BE2C (cell line): ENCODE measurements at regions not wholly inside any gene's neighbourhood (a gene's known extent, or its start where the extent isn't known, plus 50 kb on each side); places are given as distances from the start of the nearest gene placed in this dataset.

Experiments used
- DNase-seq: peaks from one replicate; pipeline ENCODE4 v3.0.0-alpha.2; 2020
- H3K27me3 ChIP-seq: fragments of 250-450 bp; sonication (Bioruptor Pico); 2 replicates; pipeline ENCODE4 v1.5.1; 2020; ENCODE audit warnings: mild to moderate bottlenecking
- H3K36me3 ChIP-seq: fragments of 250-450 bp; sonication (Bioruptor Pico); 2 replicates; pipeline ENCODE4 v1.5.1; 2020; ENCODE audit warnings: mild to moderate bottlenecking
- H3K4me1 ChIP-seq: fragments of 250-450 bp; sonication (Bioruptor Pico); 2 replicates; pipeline ENCODE4 v1.5.1; 2020
- H3K4me3 ChIP-seq: 2 replicates; pipeline ENCODE4 v1.5.1; 2011; ENCODE audit warnings: low read depth, low read length
- H3K9me3 ChIP-seq: fragments of 250-450 bp; sonication (Bioruptor Pico); 2 replicates; pipeline ENCODE4 v1.5.1; 2020
- TF ChIP-seq, protein P1 (sequence below): IDR thresholded peaks from 2 replicates; pipeline ENCODE4 v1.5.1; 2012; ENCODE audit warnings: mild to moderate bottlenecking, low read depth, low read length

DNA sequence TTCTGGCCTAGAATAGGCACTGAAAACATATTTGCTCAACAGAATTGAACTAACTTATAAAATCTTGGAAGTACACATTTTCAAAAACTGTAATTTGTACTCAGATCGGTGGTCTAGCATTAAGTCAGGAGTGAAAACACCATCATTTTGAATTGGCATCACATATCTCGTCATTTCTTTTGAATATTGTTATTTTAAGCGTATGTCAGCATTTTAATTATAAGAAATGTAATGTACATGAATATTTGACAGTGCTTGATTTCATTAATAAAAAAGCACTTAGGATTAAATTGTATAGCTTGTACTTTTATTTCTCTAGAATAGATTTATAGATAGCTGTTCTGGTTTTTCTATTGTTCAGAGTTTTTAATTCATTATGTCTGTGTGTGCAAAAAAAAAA lies 892.2 kb downstream of the BCL11B start:
- H3K4me3 ChIP-seq: no peak overlapping the region
- DNase-seq: no peak
- no peaks in the 10 kb centered on the region; the same call in 1 of the 2 replicates for H3K9me3 ChIP-seq
- TF ChIP-seq, protein P1, sequence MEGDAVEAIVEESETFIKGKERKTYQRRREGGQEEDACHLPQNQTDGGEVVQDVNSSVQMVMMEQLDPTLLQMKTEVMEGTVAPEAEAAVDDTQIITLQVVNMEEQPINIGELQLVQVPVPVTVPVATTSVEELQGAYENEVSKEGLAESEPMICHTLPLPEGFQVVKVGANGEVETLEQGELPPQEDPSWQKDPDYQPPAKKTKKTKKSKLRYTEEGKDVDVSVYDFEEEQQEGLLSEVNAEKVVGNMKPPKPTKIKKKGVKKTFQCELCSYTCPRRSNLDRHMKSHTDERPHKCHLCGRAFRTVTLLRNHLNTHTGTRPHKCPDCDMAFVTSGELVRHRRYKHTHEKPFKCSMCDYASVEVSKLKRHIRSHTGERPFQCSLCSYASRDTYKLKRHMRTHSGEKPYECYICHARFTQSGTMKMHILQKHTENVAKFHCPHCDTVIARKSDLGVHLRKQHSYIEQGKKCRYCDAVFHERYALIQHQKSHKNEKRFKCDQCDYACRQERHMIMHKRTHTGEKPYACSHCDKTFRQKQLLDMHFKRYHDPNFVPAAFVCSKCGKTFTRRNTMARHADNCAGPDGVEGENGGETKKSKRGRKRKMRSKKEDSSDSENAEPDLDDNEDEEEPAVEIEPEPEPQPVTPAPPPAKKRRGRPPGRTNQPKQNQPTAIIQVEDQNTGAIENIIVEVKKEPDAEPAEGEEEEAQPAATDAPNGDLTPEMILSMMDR: no peak
- no peaks in the 10 kb centered on the region for H3K4me1 ChIP-seq
- no peaks in the 10 kb centered on the region for H3K27me3 ChIP-seq
- H3K36me3 ChIP-seq: no peaks in the 10 kb centered on the region

DNA sequence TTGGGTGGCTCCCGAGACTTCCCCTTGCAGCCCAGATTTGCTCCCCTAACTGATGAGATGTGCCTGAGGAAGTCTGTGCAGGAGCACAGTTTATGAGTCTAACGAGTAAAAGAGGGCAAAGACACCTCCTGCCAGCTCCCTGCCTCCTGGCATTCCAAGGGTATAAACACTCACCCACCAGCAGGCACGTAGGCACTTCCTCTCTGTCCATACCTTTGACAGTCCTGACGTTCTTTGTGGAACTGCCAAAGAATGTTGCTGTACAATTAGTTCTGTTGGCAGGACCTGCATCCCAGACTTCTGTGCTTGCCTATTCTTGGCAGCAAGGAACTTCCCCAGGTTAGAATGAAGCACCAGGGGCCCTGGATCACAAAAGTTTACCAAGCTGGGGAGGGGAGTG lies 889.3 kb downstream of the BCL11B start:
- no peaks in the 10 kb centered on the region for H3K4me1 ChIP-seq
- no peaks in the 10 kb centered on the region for H3K9me3 ChIP-seq
- H3K27me3 ChIP-seq: no peaks in the 10 kb centered on the region
- TF ChIP-seq, protein P1: no peak
- no peak overlapping the region for H3K4me3 ChIP-seq
- DNase-seq: no peak
- H3K36me3 ChIP-seq: no peaks in the 10 kb centered on the region

DNA sequence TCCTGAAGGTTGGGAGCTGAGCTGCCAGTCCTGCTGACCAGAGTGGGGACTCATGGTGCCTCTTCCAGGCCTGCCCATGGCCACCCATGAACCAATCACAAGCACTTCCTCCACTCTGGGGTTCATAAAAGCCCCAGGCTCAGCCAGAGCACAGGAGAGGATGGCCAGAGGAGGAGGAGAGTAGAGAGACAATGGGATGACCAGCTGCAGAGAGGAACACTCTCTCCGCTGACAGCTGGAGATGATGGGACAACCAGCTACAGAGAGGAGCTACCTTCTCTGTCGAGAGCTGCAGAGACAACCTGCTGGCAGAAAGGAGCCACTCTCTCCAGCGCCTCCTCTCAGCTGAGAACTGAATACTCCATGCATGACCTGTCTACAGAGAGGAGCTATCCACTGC lies 886.1 kb downstream of the BCL11B start:
- Histone ChIP-seq H3K36me3 (no peaks in the 10 kb centered on the region), H3K9me3 (no peaks in the 10 kb centered on the region; the same call in 1 of the 2 replicates), H3K4me3 (no peak overlapping the region), H3K4me1 (no peaks in the 10 kb centered on the region), H3K27me3 (no peaks in the 10 kb centered on the region)
- no peak for DNase-seq
- TF ChIP-seq, protein P1: no peak

DNA sequence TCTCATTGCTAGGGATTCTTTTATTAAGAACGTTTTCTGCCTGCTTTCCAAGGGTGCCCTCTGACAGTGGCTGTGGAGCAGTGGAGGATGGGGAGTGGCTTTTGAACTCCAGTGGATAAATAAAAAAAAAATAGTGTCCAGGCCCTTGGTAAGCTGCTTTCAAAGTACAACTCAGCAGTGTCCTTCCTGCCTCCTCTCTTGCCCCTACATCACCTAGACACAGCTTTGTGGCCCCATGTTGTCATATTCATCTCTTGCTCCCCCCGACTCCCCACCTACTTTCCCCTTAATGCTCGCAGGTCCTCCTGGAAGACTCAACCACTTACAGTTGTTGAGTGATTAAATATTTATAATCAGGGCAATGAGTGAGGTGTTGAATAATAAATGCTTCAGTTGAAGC lies 880.9 kb downstream of the BCL11B start:
- H3K9me3 ChIP-seq: no peaks in the 10 kb centered on the region; the same call in 1 of the 2 replicates
- DNase-seq: no peak
- H3K4me1 ChIP-seq: no peaks in the 10 kb centered on the region
- no peaks in the 10 kb centered on the region for H3K36me3 ChIP-seq
- TF ChIP-seq, protein P1: no peak
- H3K4me3 ChIP-seq: no peak overlapping the region
- no peaks in the 10 kb centered on the region for H3K27me3 ChIP-seq

DNA sequence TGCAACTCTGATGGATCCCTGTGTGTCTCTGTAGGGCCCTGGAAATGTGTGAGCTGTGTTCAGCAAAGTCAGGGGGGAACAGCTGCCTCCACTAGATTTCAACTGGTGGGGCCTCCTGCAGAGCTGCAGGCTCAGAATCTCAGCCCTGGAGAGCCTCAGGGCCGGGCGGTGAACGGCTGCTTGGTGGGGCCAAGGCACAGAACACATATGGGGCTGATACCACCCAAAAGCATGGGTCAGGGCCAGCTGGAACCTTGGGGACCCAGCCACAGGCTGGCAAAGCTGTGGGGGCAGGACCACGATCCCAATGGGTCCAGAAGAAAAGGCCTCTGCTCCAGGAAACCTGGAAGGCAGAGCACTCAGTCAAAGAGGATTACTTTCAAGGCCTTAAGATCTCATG lies 878.5 kb downstream of the BCL11B start:
- no peaks in the 10 kb centered on the region; the same call in 1 of the 2 replicates for H3K9me3 ChIP-seq
- H3K4me3 ChIP-seq: no peak overlapping the region
- H3K27me3 ChIP-seq: no peaks in the 10 kb centered on the region
- DNase-seq: no peak
- no peaks in the 10 kb centered on the region for H3K36me3 ChIP-seq
- no peaks in the 10 kb centered on the region for H3K4me1 ChIP-seq
- TF ChIP-seq, protein P1: no peak

DNA sequence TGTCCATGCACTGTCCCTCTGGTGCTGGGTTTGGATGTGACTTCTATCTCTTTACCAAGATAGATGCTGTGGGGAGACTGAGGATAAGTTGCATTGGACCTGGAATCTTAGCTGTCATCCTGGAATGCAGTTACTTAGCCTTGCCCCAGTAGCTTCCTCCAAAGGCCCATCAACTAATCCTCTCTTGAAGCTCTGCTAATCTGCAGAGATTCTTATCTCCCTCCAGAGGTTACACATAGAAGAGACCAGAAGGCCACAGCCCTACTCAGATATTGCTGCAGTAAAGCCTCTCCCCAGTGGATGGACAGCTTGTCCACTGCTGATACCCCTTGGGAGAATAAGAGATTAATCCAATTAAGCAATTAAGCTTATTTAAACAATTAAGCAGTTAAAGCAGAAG lies 867.2 kb downstream of the BCL11B start:
- no peak for DNase-seq
- no peaks in the 10 kb centered on the region for H3K4me1 ChIP-seq
- H3K9me3 ChIP-seq: no peaks in the 10 kb centered on the region
- no peak overlapping the region for H3K4me3 ChIP-seq
- TF ChIP-seq, protein P1: no peak
- no peaks in the 10 kb centered on the region for H3K36me3 ChIP-seq
- H3K27me3 ChIP-seq: no peaks in the 10 kb centered on the region
